Fibroblast of the aortic adventitia (primary cell): ENCODE measurements at regions not wholly inside any gene's neighbourhood (a gene's known extent, or its start where the extent isn't known, plus 50 kb on each side); places are given as distances from the start of the nearest gene placed in this dataset.
A peak's percentile ranks its signal among the peaks of the same experiment; 100 is the strongest.
"Not testable (repeated sequence)": the region's sequence is repeated elsewhere in the genome, so short reads cannot be mapped to it uniquely, and the experiment has no call there.

ENCODE experiments used
- DNase-seq: peaks from one replicate; pipeline ENCODE4 v3.0.0-alpha.2; 2010; ENCODE audit warnings: low read depth
- H3K4me3 ChIP-seq: 2 replicates; pipeline ENCODE4 v1.5.1; 2011; ENCODE audit warnings: low read depth, mild to moderate bottlenecking, control low read depth, low read length, moderate library complexity
- CTCF ChIP-seq: IDR thresholded peaks from 2 replicates; pipeline ENCODE4 v1.5.1; 2011; ENCODE audit warnings: mild to moderate bottlenecking, low read length, control low read depth, inconsistent platforms; ENCODE audit not compliant: insufficient read depth

GRCh38 chr4:117550085-117550484 lies 464.7 kb upstream of the TRAM1L1 start:
- H3K4me3 ChIP-seq = no peak overlapping the region
- no peak for DNase-seq
- TF ChIP-seq CTCF = no peak

DNA sequence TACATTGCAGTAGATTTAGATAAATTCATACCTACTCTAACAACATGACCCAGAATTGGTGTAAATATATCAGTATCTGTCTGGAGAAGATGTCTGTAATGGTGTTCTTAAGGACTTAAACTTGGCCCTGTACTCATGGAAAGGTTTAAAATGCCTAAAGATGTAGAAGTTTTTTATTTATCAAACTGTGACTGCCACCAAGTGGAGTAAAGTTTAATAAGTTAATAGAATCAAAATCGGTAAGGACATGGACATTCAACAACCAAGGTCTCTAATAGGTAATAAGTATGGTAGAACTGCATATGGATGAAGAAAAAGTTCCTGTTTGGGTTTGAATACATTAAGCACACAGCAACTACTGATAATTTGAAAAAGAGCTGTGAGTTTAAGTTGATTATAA lies 474.0 kb upstream of the NDST3 start:
- H3K4me3 ChIP-seq = no peak overlapping the region
- peak; percentile 1 for DNase-seq
- TF ChIP-seq CTCF = no peak

DNA sequence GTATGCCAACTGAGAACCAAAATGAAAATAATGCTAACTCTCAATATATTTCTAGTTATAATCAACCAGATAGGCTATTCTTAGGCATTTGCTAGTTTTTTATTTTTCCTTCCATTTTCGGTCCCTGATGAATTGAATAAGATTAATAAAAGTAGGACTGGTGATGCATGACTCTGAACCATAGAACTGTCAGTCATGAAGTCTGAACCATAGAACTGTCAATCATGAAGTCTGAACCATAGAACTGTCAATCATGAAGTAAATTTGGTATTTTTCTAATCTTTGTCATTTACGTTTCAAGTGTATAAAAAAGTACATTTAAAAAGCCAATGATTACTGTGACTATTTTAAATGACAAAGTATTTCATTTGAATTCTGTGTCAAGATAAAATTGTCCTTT lies 460.2 kb upstream of the NDST3 start:
- H3K4me3 ChIP-seq = no peak overlapping the region
- TF ChIP-seq CTCF = no peak
- DNase-seq = no peak

DNA sequence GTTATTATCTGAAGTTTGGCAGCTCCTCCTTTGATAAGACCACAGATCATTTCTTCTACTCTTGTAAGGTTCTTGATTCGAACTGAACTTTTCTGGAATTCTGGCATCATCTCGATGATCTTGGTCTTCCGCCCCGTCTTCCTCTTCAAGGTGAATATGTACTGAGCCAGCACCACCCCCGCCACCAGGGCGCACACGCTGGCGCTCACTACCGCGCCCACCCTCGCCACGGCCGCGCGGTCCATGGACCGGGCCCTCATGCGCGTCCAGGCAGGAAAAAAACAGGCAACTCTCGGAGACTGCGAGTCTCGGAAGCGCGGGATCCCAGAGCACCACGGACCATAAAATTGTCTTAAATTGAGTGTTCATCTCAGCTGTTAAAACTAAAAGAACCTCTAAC lies 458.4 kb upstream of the NDST3 start:
- no peak overlapping the region for H3K4me3 ChIP-seq
- no peak for DNase-seq
- no peak for TF ChIP-seq CTCF

DNA sequence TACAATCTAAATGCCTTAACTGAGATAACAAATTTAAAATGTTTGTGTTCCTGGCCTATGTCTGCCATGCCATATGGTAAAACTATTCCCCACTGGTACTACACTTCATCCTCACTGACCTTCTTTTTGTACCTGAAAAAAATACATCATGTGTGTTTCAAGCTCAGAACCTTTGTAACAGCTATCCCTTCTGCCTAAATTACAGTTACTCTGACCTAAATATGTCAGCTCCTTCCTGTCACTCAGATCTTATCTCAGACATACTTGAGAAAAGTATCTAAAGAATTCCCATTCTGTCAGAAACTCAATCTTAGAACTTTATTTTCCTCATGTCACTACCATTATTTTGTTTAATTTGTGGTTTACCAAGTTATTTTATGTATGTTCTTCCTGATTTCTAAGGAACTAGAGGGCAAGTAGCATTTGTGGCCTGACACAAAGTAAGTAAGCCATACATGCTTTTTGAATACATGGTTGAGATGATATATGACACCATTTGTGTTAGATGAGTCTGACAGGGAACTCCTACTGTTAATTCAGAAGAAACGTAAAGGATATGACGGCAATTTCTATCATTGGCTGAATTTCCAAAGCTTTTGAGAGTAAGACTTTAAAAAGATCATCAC lies 456.5 kb upstream of the NDST3 start:
- DNase-seq = no peak
- TF ChIP-seq CTCF = no peak
- H3K4me3 ChIP-seq = no peak overlapping the region

DNA sequence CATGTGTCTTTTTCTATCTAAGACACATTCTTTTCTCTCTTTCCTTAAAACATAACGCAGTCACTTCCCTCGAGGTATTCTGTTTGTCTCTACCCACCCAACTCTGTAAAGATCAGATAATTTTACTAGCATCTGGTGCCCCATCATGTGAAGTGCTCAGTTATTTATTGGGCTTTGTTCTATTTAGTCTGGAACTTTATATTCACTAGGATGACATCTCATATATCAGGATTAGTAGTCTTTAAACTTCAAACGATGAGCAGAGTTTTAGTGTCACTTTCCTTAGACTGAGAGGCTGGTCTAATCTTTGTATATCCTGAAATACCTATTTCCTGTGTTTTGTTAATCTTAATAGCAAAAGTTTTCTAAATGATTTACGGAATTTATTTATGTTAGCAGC lies 445.5 kb upstream of the NDST3 start:
- DNase-seq = no peak
- H3K4me3 ChIP-seq = no peak overlapping the region
- TF ChIP-seq CTCF = no peak

- H3K4me3 ChIP-seq = no peak overlapping the region
- TF ChIP-seq CTCF = no peak
- no peak for DNase-seq
Observed at GRCh38 chr4:117596917-117597480, 437.3 kb upstream of the NDST3 start.

- not testable (repeated sequence) for DNase-seq, H3K4me3 ChIP-seq
Observed at GRCh38 chr4:117599393-117599792, 434.9 kb upstream of the NDST3 start.

- not testable (repeated sequence) for H3K4me3 ChIP-seq, DNase-seq
Observed at GRCh38 chr4:117600936-117601335, 433.4 kb upstream of the NDST3 start.
